GM23248 (cell line): ENCODE measurements at regions not wholly inside any gene's neighbourhood (a gene's known extent, or its start where the extent isn't known, plus 50 kb on each side); places are given as distances from the start of the nearest gene placed in this dataset.

Source experiments
- DNase-seq: peaks from one replicate; pipeline ENCODE4 v3.0.0-alpha.2; 2015
- H2AFZ ChIP-seq: fragments of 200-600 bp; sonication (generic); 2 replicates; pipeline ENCODE4 v1.6.1; 2016; ENCODE audit warnings: antibody characterized with exemption
- H3F3A ChIP-seq: fragments of 200-600 bp; sonication (generic); 2 replicates; pipeline ENCODE4 v1.6.1; 2016; ENCODE audit warnings: mild to moderate bottlenecking, antibody characterized with exemption, mixed run types; ENCODE audit not compliant: insufficient read depth
- H3K27ac ChIP-seq: fragments of 200-600 bp; sonication (generic); 2 replicates; pipeline ENCODE4 v1.5.1; 2016; ENCODE audit warnings: mild to moderate bottlenecking
- H3K27me3 ChIP-seq: fragments of 200-600 bp; sonication (generic); replicated peaks from 2 replicates; pipeline ENCODE4 v1.6.1; 2016; ENCODE audit warnings: mild to moderate bottlenecking; ENCODE audit not compliant: insufficient read depth
- H3K36me3 ChIP-seq: fragments of 200-600 bp; sonication (generic); 2 replicates; pipeline ENCODE4 v1.6.1; 2016; ENCODE audit warnings: low read depth, mild to moderate bottlenecking
- H3K4me1 ChIP-seq: fragments of 200-600 bp; sonication (generic); 2 replicates; pipeline ENCODE4 v1.6.1; 2016; ENCODE audit warnings: mild to moderate bottlenecking; ENCODE audit not compliant: insufficient read depth
- H3K4me2 ChIP-seq: fragments of 200-600 bp; sonication (generic); one replicate; pipeline ENCODE4 v1.6.1; 2016; ENCODE audit warnings: mild to moderate bottlenecking; ENCODE audit not compliant: unreplicated experiment
- H3K4me3 ChIP-seq: fragments of 200-600 bp; sonication (generic); 2 replicates; pipeline ENCODE4 v1.5.1; 2016; ENCODE audit warnings: mild to moderate bottlenecking
- H3K79me2 ChIP-seq: fragments of 200-600 bp; sonication (generic); 2 replicates; pipeline ENCODE4 v1.6.1; 2016; ENCODE audit warnings: mild to moderate bottlenecking; ENCODE audit not compliant: insufficient read depth
- H3K9ac ChIP-seq: fragments of 200-600 bp; sonication (generic); 2 replicates; pipeline ENCODE4 v1.6.1; 2016; ENCODE audit warnings: mild to moderate bottlenecking
- H3K9me2 ChIP-seq: fragments of 200-600 bp; sonication (generic); 2 replicates; pipeline ENCODE4 v1.6.1; 2016; ENCODE audit warnings: mixed run types, mild to moderate bottlenecking, moderate library complexity; ENCODE audit not compliant: insufficient read depth
- H3K9me3 ChIP-seq: fragments of 200-600 bp; sonication (generic); one replicate; pipeline ENCODE4 v1.6.1; 2017; ENCODE audit warnings: low read depth
- H4K20me1 ChIP-seq: fragments of 200-600 bp; sonication (generic); 2 replicates; pipeline ENCODE4 v1.6.0; 2016; ENCODE audit not compliant: insufficient read depth
- EZH2 ChIP-seq: fragments of 200-600 bp; sonication (generic); IDR thresholded peaks from 2 replicates; pipeline ENCODE4 v1.6.1; 2018; ENCODE audit warnings: antibody characterized with exemption, mild to moderate bottlenecking; ENCODE audit not compliant: insufficient read depth, poor library complexity, severe bottlenecking
- EZH2phosphoT487 ChIP-seq: fragments of 200-600 bp; sonication (generic); IDR thresholded peaks from 2 replicates; pipeline ENCODE4 v1.6.1; 2018; ENCODE audit warnings: antibody characterized with exemption, moderate library complexity, mild to moderate bottlenecking, low read depth; ENCODE audit not compliant: insufficient read depth
- WGBS, 2 experiments: methylation state at CpG; one replicate each; pipeline ENCODE4 v1.1.6; 2015 to 2017; ENCODE audit warnings: low lambda C conversion rate in 2 of 2, low coverage in 1 of 2; ENCODE audit errors: missing lambda C conversion rate in 2 of 2; 5-methylcytosine and 5-hydroxymethylcytosine counted together
- in situ Hi-C: fragments of 300-500 bp; cut with MboI; formaldehyde crosslinking; loops from 2 replicates; pipeline ENCODE4 v1.15.0; 2020

GRCh38 chr13:34864671-34865070 is 77.4 kb upstream of the NBEA start:
- in situ Hi-C loops = no loop called here
- Histone ChIP-seq H3K4me3 (no peak overlapping the region), H3K79me2 (no peaks in the 10 kb centered on the region), H3K27ac (no peak overlapping the region), H3K4me2 (no peak overlapping the region), H3K9ac (no peak overlapping the region), H3K4me1 (peaks cover 24% of the 10 kb centered on the region), H3K27me3 (no peaks in the 10 kb centered on the region), H4K20me1 (no peaks in the 10 kb centered on the region), H2AFZ (no peak overlapping the region), H3F3A (0 out of 2 replicates have a peak, but pooled peaks cover 12% of the 10 kb centered on the region), H3K36me3 (no peaks in the 10 kb centered on the region), H3K9me2 (no peaks in the 10 kb centered on the region), H3K9me3 (no peaks in the 10 kb centered on the region)
- DNase-seq = no peak
- WGBS, 2 experiments = 96 to 100% methylated on average over 1 of the region's 1 CpG
- no peak for TF ChIP-seq EZH2phosphoT487
- TF ChIP-seq EZH2 = no peak

- TF ChIP-seq EZH2phosphoT487 = no peak
- no peak for TF ChIP-seq EZH2
- Histone ChIP-seq H3K4me2 (peak overlapping the region; percentile 7), H4K20me1 (no peaks in the 10 kb centered on the region), H3K27me3 (no peaks in the 10 kb centered on the region; the same call in 1 of the 2 replicates), H3K36me3 (no peaks in the 10 kb centered on the region), H3K4me1 (peaks cover 24% of the 10 kb centered on the region), H3F3A (0 out of 2 replicates have a peak, but pooled peaks cover 12% of the 10 kb centered on the region), H3K9me3 (no peaks in the 10 kb centered on the region), H3K9ac (no peak overlapping the region), H3K27ac (no peak overlapping the region), H3K9me2 (no peaks in the 10 kb centered on the region), H3K4me3 (no peak overlapping the region), H2AFZ (no peak overlapping the region), H3K79me2 (no peaks in the 10 kb centered on the region)
- 77 to 81% methylated on average over 4 of the region's 4 CpGs for WGBS, 2 experiments
- in situ Hi-C loops = no loop called here
- peak; percentile 41 for DNase-seq
Observed at GRCh38 chr13:34867590-34867989, 74.5 kb upstream of the NBEA start.

- H4K20me1 ChIP-seq = no peaks in the 10 kb centered on the region
- H3K9me3 ChIP-seq = no peaks in the 10 kb centered on the region
- no peaks in the 10 kb centered on the region; the same call in 1 of the 2 replicates for H3K27me3 ChIP-seq
- no peaks in the 10 kb centered on the region for H3K79me2 ChIP-seq
- no peak overlapping the region for H2AFZ ChIP-seq
- no peak for TF ChIP-seq EZH2phosphoT487
- no peak for TF ChIP-seq EZH2
- in situ Hi-C loops = no loop called here
- H3K9me2 ChIP-seq = no peaks in the 10 kb centered on the region
- H3K27ac ChIP-seq = no peak overlapping the region
- H3K4me1 ChIP-seq = peaks cover 14% of the 10 kb centered on the region; the same call in 1 of the 2 replicates
- no peak overlapping the region for H3K4me2 ChIP-seq
- H3K4me3 ChIP-seq = no peak overlapping the region
- no peak for DNase-seq
- H3K9ac ChIP-seq = no peak overlapping the region
- H3K36me3 ChIP-seq = no peaks in the 10 kb centered on the region
- H3F3A ChIP-seq = 0 out of 2 replicates have a peak, but pooled peaks cover 6% of the 10 kb centered on the region
- WGBS, 2 experiments = 97 to 100% methylated on average over 2 of the region's 2 CpGs
Observed at GRCh38 chr13:34868733-34869132, 73.3 kb upstream of the NBEA start.

- WGBS, 2 experiments = 28 to 35% methylated on average over 2 of the region's 2 CpGs
- no peaks in the 10 kb centered on the region for H4K20me1 ChIP-seq
- no peak overlapping the region for H3K9ac ChIP-seq
Observed at GRCh38 chr13:34869696-34870095, 72.4 kb upstream of the NBEA start.

DNA sequence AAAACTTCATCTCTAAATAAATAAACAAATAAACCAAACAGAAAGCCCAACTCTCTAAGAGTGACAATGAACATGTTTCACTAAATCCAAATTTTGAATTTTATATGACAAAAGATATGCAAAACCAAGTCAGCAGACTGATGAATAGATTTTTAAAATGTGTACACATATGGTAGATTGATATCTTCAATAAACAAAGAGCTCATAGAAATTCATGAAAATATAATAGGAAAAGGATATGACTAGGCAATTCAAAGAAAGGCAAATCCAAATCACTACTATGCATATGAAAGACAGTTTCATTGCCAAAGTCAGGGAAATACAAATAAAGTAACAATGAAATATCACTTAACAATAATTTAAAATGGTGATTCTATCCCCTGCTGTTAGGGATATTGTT is 63.7 kb upstream of the NBEA start:
- H3K4me1 ChIP-seq = no peaks in the 10 kb centered on the region
- H2AFZ ChIP-seq = no peak overlapping the region
- no peaks in the 10 kb centered on the region for H4K20me1 ChIP-seq
- no peaks in the 10 kb centered on the region for H3K9me3 ChIP-seq
- H3K4me2 ChIP-seq = no peak overlapping the region
- no peak for DNase-seq
- no peaks in the 10 kb centered on the region for H3K79me2 ChIP-seq
- H3K27ac ChIP-seq = no peak overlapping the region
- H3K4me3 ChIP-seq = no peak overlapping the region
- no peak for TF ChIP-seq EZH2phosphoT487
- no peak for TF ChIP-seq EZH2
- no peaks in the 10 kb centered on the region for H3F3A ChIP-seq
- no peak overlapping the region for H3K9ac ChIP-seq
- no peaks in the 10 kb centered on the region for H3K9me2 ChIP-seq
- in situ Hi-C loops = no loop called here
- H3K36me3 ChIP-seq = no peaks in the 10 kb centered on the region
- no peaks in the 10 kb centered on the region for H3K27me3 ChIP-seq

More at GRCh38 chr13:34869696-34870095, 72.4 kb upstream of the NBEA start:
- Histone ChIP-seq H3K36me3 (no peaks in the 10 kb centered on the region), H3K4me3 (no peak overlapping the region), H3K4me2 (no peak overlapping the region), H3K79me2 (no peaks in the 10 kb centered on the region), H3K9me3 (no peaks in the 10 kb centered on the region), H3K9me2 (no peaks in the 10 kb centered on the region), H3F3A (0 out of 2 replicates have a peak, but pooled peaks cover 6% of the 10 kb centered on the region), H2AFZ (no peak overlapping the region), H3K27me3 (no peaks in the 10 kb centered on the region; the same call in 1 of the 2 replicates), H3K27ac (no peak overlapping the region), H3K4me1 (peaks cover 8% of the 10 kb centered on the region; the same call in 1 of the 2 replicates)
- in situ Hi-C loops = no loop called here
- no peak for TF ChIP-seq EZH2phosphoT487
- no peak for TF ChIP-seq EZH2
- no peak for DNase-seq
